SK-N-SH (cell line): ENCODE measurements at regions not wholly inside any gene's neighbourhood (a gene's known extent, or its start where the extent isn't known, plus 50 kb on each side); places are given as distances from the start of the nearest gene placed in this dataset.

Experiments used
- CHD2 ChIP-seq: fragments of 150-350 bp; IDR thresholded peaks from 2 replicates; pipeline ENCODE4 v1.6.1; 2018; ENCODE audit warnings: low read length; ENCODE audit not compliant: partially characterized antibody
- TF ChIP-seq, protein P1 (sequence below): fragments of 150-350 bp; IDR thresholded peaks from 2 replicates; pipeline ENCODE4 v1.6.1; 2017; ENCODE audit warnings: antibody characterized with exemption, low read length, low read depth, borderline replicate concordance
- TF ChIP-seq, protein P2 (sequence below): IDR thresholded peaks from 2 replicates; pipeline ENCODE4 v1.6.1; 2012; ENCODE audit warnings: mild to moderate bottlenecking, low read depth, low read length, moderate library complexity

DNA sequence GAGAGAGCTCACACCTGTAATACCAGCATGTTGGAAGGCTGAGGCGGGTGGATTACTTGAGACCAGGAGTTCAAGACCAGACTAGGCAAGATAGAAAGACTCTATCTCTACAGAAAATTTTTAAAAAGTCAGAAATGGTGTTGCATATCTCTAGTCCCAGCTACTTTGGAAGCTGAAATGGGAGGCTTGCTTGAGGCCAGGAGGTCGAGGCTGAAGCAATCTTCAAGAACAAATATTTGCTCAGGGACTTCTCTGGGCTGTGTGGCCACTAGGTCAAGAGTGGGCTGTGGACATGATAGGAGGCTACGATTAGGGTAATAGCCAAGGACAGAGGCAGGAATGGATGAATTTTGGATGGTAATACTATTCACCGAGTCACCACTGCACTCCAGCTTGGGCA is 135.8 kb upstream of the PEG3 start:
- TF ChIP-seq CHD2: no peak
- TF ChIP-seq, protein P1, sequence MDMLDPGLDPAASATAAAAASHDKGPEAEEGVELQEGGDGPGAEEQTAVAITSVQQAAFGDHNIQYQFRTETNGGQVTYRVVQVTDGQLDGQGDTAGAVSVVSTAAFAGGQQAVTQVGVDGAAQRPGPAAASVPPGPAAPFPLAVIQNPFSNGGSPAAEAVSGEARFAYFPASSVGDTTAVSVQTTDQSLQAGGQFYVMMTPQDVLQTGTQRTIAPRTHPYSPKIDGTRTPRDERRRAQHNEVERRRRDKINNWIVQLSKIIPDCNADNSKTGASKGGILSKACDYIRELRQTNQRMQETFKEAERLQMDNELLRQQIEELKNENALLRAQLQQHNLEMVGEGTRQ: no peak
- TF ChIP-seq, protein P2, sequence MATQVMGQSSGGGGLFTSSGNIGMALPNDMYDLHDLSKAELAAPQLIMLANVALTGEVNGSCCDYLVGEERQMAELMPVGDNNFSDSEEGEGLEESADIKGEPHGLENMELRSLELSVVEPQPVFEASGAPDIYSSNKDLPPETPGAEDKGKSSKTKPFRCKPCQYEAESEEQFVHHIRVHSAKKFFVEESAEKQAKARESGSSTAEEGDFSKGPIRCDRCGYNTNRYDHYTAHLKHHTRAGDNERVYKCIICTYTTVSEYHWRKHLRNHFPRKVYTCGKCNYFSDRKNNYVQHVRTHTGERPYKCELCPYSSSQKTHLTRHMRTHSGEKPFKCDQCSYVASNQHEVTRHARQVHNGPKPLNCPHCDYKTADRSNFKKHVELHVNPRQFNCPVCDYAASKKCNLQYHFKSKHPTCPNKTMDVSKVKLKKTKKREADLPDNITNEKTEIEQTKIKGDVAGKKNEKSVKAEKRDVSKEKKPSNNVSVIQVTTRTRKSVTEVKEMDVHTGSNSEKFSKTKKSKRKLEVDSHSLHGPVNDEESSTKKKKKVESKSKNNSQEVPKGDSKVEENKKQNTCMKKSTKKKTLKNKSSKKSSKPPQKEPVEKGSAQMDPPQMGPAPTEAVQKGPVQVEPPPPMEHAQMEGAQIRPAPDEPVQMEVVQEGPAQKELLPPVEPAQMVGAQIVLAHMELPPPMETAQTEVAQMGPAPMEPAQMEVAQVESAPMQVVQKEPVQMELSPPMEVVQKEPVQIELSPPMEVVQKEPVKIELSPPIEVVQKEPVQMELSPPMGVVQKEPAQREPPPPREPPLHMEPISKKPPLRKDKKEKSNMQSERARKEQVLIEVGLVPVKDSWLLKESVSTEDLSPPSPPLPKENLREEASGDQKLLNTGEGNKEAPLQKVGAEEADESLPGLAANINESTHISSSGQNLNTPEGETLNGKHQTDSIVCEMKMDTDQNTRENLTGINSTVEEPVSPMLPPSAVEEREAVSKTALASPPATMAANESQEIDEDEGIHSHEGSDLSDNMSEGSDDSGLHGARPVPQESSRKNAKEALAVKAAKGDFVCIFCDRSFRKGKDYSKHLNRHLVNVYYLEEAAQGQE: no peak
